ENCODE measurements at regions not wholly inside any gene's neighbourhood (a gene's known extent, or its start where the extent isn't known, plus 50 kb on each side); places are given as distances from the start of the nearest gene placed in this dataset.

DNA sequence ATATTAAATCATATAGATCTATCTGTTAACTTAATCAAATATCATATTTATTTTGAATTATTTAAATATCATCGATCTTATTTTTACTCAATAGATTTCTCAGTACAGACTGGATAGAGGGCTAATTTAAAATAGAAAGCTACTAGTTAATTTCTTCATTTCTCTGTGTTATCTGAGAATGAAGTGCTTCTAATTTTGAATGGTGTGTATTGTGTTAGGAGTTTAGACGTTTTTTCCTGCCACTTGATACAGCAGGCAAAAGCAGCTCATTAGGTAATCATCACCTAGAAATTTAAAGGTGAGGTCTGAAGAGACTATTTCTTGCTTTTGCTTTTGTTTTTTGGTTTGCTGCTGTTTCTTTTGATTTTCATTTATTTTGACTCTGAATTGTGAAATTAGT, 948.8 kb upstream of the TENM3 start:
- DNase-seq, result no peak
- Histone ChIP-seq H3K27ac (ENCODE audit: low read length) (no peak overlapping the region), H2AFZ (ENCODE audit: low read length) (no peak overlapping the region), H3K4me1 (ENCODE audit: low read length) (no peaks in the 10 kb centered on the region), H3K36me3 (replicated peaks; ENCODE audit: insufficient read depth, low read length) (no peaks in the 10 kb centered on the region), H3K9me2 (replicated peaks; ENCODE audit: insufficient read depth, low read length) (no peaks in the 10 kb centered on the region), H3K4me3 (ENCODE audit: low read length) (no peak overlapping the region), H3F3A (ENCODE audit: insufficient read depth, low read length) (no peaks in the 10 kb centered on the region), H3K27me3 (replicated peaks; ENCODE audit: insufficient read depth, low read length) (no peaks in the 10 kb centered on the region), H3K4me2 (ENCODE audit: low read depth, low read length) (no peak overlapping the region), H3K79me2 (ENCODE audit: low read length) (no peaks in the 10 kb centered on the region), H3K9me3 (replicated peaks; ENCODE audit: insufficient read depth, low read length) (no peaks in the 10 kb centered on the region), H3K9ac (ENCODE audit: low read length) (no peak overlapping the region), H4K20me1 (ENCODE audit: insufficient read depth, low read length) (no peaks in the 10 kb centered on the region)
- TF ChIP-seq, protein P1, sequence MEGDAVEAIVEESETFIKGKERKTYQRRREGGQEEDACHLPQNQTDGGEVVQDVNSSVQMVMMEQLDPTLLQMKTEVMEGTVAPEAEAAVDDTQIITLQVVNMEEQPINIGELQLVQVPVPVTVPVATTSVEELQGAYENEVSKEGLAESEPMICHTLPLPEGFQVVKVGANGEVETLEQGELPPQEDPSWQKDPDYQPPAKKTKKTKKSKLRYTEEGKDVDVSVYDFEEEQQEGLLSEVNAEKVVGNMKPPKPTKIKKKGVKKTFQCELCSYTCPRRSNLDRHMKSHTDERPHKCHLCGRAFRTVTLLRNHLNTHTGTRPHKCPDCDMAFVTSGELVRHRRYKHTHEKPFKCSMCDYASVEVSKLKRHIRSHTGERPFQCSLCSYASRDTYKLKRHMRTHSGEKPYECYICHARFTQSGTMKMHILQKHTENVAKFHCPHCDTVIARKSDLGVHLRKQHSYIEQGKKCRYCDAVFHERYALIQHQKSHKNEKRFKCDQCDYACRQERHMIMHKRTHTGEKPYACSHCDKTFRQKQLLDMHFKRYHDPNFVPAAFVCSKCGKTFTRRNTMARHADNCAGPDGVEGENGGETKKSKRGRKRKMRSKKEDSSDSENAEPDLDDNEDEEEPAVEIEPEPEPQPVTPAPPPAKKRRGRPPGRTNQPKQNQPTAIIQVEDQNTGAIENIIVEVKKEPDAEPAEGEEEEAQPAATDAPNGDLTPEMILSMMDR (IDR thresholded peaks at IDR 0.05; ENCODE audit: low read length), result no peak
- TF ChIP-seq EZH2phosphoT487 (IDR thresholded peaks at IDR 0.05; ENCODE audit: low read length) (no peak), EZH2 (optimal IDR thresholded peaks at IDR 0.05; ENCODE audit: low read depth, low read length) (no peak)

DNA sequence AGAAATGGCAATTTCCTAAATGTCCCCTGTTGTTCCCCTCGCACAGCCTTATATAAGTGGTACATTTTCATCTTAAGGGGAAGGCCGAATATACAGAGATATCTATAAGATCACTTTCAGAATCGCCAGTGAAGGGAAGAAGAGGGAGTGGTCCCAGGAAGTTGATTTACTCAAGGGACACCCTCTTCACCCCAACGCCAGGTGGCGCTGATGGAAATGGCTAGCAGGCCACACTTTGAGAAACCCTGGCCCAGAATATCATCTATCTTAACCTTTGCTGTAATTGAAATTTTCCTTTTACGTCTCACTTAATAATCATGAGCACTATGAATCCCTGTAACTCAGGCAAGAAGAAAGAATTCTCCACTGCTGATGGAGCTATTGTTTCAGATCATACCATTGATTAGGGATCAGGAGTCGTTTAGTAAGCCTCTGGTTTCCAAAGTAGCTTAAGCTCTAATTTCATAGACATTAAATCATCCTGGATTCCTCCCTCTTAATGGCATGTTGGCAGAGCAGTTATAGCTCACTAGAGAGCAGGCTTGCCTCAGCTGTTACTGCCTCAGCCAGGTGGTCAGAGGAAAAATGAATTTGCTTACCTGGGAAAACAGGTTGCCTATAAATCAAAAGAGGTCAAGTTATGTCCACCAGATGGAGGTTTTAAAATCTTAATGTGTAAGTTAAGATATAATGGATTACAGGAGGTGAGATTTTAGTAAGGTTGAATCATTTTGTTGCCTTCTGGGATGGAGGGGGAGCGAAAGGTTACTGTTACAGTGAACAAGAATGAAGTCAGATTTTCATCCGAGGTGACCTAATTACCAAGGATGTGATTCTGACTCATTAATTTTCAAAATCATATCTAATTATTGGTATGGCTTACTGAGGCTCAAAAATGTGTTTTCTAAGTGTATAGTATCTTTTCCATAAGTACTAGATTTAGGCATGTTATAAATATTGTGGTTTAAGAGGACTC, 941.2 kb upstream of the TENM3 start:
- Histone ChIP-seq H3K4me3 (ENCODE audit: low read length) (peak overlapping the region; percentile 26; the same call in 1 of the 2 replicates), H3K9ac (ENCODE audit: low read length) (no peak overlapping the region), H2AFZ (ENCODE audit: low read length) (peak overlapping the region; percentile 57)

DNA sequence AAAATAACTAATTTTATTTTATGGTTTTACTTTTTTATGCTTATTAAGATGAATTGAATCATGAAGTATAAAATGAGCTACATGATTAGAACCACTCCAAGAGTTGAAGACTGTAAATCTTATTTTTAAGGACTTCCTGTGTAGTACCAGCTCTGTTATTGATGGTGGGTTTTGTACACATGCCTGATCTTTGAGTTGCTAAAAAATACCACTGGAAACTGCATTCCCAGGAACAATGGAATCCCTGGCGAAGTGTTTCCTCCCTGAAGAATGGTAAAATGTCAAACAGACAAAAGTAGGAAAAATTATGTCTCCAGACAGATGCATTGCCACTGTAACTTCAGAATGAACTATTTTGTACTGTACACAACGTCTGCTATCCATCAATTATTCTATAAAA, 935.4 kb upstream of the TENM3 start:
- peaks cover 9% of the 10 kb centered on the region; the same call in 1 of the 2 replicates for H3K4me1 ChIP-seq (ENCODE audit: low read length)
- H3K79me2 ChIP-seq (ENCODE audit: low read length), result no peaks in the 10 kb centered on the region
- no peak for DNase-seq
- no peaks in the 10 kb centered on the region for H3K27me3 ChIP-seq (replicated peaks; ENCODE audit: insufficient read depth, low read length)
- H3K4me2 ChIP-seq (ENCODE audit: low read depth, low read length), result no peak overlapping the region
- H3K36me3 ChIP-seq (replicated peaks; ENCODE audit: insufficient read depth, low read length), result no peaks in the 10 kb centered on the region
- H3F3A ChIP-seq (ENCODE audit: insufficient read depth, low read length), result peaks cover 6% of the 10 kb centered on the region; the same call in 1 of the 2 replicates
- no peak overlapping the region for H3K27ac ChIP-seq (ENCODE audit: low read length)
- H3K9ac ChIP-seq (ENCODE audit: low read length), result no peak overlapping the region
- no peaks in the 10 kb centered on the region for H4K20me1 ChIP-seq (ENCODE audit: insufficient read depth, low read length)
- no peak for TF ChIP-seq EZH2 (optimal IDR thresholded peaks at IDR 0.05; ENCODE audit: low read depth, low read length)
- no peak overlapping the region for H3K4me3 ChIP-seq (ENCODE audit: low read length)
- H3K9me3 ChIP-seq (replicated peaks; ENCODE audit: insufficient read depth, low read length), result no peaks in the 10 kb centered on the region
- no peaks in the 10 kb centered on the region for H3K9me2 ChIP-seq (replicated peaks; ENCODE audit: insufficient read depth, low read length)
- H2AFZ ChIP-seq (ENCODE audit: low read length), result no peak overlapping the region

More for the DNA sequence above, 941.2 kb upstream of the TENM3 start:
- H3K27ac ChIP-seq (ENCODE audit: low read length), result no peak overlapping the region
- TF ChIP-seq EZH2 (optimal IDR thresholded peaks at IDR 0.05; ENCODE audit: low read depth, low read length) (no peak), EZH2phosphoT487 (IDR thresholded peaks at IDR 0.05; ENCODE audit: low read length) (no peak)
- TF ChIP-seq, protein P1 (IDR thresholded peaks at IDR 0.05; ENCODE audit: low read length), result peak; percentile 87
- H3K79me2 ChIP-seq (ENCODE audit: low read length), result no peaks in the 10 kb centered on the region
- no peaks in the 10 kb centered on the region for H3K36me3 ChIP-seq (replicated peaks; ENCODE audit: insufficient read depth, low read length)
- H3K9me2 ChIP-seq (replicated peaks; ENCODE audit: insufficient read depth, low read length), result no peaks in the 10 kb centered on the region
- H3K27me3 ChIP-seq (replicated peaks; ENCODE audit: insufficient read depth, low read length), result no peaks in the 10 kb centered on the region
- no peaks in the 10 kb centered on the region for H4K20me1 ChIP-seq (ENCODE audit: insufficient read depth, low read length)
- no peaks in the 10 kb centered on the region for H3F3A ChIP-seq (ENCODE audit: insufficient read depth, low read length)
- peak; percentile 73 for DNase-seq
- H3K4me2 ChIP-seq (ENCODE audit: low read depth, low read length), result peak overlapping the region; percentile 56; the same call in 1 of the 2 replicates
- no peaks in the 10 kb centered on the region for H3K4me1 ChIP-seq (ENCODE audit: low read length)
- no peaks in the 10 kb centered on the region for H3K9me3 ChIP-seq (replicated peaks; ENCODE audit: insufficient read depth, low read length)

All from MM.1S (cell line).